BJ (cell line): ENCODE measurements at regions not wholly inside any gene's neighbourhood (a gene's known extent, or its start where the extent isn't known, plus 50 kb on each side); places are given as distances from the start of the nearest gene placed in this dataset.

Experiments used
- CTCF ChIA-PET: fragments of 350-600 bp; formaldehyde crosslinking; extraction: SDS; loops from one replicate; lab custom pipeline; 2021; ENCODE audit warnings: antibody characterized with exemption, inconsistent platforms; lab: Yijun Ruan, JAX
- POLR2A ChIA-PET: fragments of 300-600 bp; sonication (Branson Sonifier 250); formaldehyde crosslinking; extraction: SDS; loops from one replicate; lab custom pipeline; 2021; ENCODE audit warnings: antibody characterized with exemption; lab: Charles Lee
- DNase-seq: peaks from one replicate; pipeline ENCODE4 v3.0.0-alpha.2; 2011; ENCODE audit warnings: low read depth
- H3K27me3 ChIP-seq: 2 replicates; pipeline ENCODE4 v1.6.0; 2011; ENCODE audit warnings: low read length; ENCODE audit not compliant: control insufficient read depth, insufficient read depth
- H3K36me3 ChIP-seq: 2 replicates; pipeline ENCODE4 v1.5.1; 2011; ENCODE audit warnings: low read length; ENCODE audit not compliant: control insufficient read depth, insufficient read depth
- H3K4me3 ChIP-seq: 2 replicates; pipeline ENCODE4 v1.5.1; 2011; ENCODE audit warnings: low read depth, mild to moderate bottlenecking, control low read depth, low read length
- TF ChIP-seq, protein P1 (sequence below): IDR thresholded peaks from 2 replicates; pipeline ENCODE4 v1.5.1; 2011; ENCODE audit warnings: low read depth, mild to moderate bottlenecking, control low read depth, inconsistent platforms, low read length, moderate library complexity; ENCODE audit not compliant: insufficient read depth

DNA sequence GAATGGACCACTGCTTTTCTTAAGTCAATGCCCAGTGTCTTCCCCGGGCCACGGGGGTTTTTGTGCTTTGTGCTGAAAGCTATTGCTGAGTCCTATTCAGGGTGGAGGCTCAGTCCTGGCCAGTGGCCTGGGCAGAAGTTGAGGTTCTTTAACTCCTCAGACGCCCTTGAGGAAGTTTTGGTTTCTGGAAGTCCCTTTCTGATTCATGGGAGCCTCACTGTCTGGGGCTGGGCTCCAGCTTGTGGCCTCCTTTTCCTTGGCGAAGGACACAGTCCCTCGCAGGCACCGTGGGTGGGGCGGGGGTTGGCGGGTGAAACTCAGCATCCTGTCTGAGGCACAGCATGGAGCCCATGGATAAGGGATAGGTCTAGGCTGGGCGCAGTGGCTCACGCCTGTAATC is 465.2 kb upstream of the HS6ST1 start:
- Histone ChIP-seq H3K4me3 (no peak overlapping the region), H3K36me3 (no peaks in the 10 kb centered on the region), H3K27me3 (no peaks in the 10 kb centered on the region)
- TF ChIP-seq, protein P1, sequence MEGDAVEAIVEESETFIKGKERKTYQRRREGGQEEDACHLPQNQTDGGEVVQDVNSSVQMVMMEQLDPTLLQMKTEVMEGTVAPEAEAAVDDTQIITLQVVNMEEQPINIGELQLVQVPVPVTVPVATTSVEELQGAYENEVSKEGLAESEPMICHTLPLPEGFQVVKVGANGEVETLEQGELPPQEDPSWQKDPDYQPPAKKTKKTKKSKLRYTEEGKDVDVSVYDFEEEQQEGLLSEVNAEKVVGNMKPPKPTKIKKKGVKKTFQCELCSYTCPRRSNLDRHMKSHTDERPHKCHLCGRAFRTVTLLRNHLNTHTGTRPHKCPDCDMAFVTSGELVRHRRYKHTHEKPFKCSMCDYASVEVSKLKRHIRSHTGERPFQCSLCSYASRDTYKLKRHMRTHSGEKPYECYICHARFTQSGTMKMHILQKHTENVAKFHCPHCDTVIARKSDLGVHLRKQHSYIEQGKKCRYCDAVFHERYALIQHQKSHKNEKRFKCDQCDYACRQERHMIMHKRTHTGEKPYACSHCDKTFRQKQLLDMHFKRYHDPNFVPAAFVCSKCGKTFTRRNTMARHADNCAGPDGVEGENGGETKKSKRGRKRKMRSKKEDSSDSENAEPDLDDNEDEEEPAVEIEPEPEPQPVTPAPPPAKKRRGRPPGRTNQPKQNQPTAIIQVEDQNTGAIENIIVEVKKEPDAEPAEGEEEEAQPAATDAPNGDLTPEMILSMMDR, result no peak
- ChIA-PET CTCF (no interaction called here), POLR2A (no interaction called here)
- DNase-seq, result no peak

DNA sequence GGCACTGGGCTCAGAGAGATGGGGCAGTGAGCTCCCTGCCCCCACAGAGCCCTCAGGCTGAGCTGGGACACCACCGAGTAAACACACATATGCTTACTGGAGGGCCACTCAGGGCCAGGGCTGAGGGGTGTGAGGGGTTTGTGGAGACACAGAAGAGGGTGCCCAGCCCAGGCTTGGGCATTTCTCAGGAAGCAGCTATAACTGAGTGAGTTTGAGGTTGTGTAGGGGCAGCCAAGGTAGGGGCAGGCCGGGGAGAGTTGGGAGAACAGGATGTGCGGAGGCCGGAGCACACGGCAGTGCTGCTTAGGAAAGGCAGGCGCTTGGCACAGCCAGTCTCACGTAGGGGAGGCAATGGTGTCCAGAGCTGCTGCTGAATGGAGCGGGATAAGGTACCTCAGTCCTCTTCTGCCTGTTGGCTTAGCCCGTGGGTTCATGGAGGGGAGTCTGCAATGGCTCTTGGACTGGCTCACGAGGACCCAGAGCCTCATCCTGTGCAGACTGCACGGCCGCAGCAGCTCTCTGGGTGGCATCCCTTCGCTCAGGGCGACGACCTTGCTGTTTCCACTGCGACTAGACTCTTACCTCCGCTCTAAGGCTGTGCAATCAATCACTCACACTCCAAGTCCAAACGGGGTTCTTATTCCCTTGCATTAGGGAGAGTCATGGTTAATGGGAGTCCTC is 466.1 kb upstream of the HS6ST1 start:
- Histone ChIP-seq H3K36me3 (no peaks in the 10 kb centered on the region), H3K27me3 (no peaks in the 10 kb centered on the region), H3K4me3 (no peak overlapping the region)
- TF ChIP-seq, protein P1, result no peak
- DNase-seq, result no peak
- ChIA-PET POLR2A (no interaction called here), CTCF (no interaction called here)

DNA sequence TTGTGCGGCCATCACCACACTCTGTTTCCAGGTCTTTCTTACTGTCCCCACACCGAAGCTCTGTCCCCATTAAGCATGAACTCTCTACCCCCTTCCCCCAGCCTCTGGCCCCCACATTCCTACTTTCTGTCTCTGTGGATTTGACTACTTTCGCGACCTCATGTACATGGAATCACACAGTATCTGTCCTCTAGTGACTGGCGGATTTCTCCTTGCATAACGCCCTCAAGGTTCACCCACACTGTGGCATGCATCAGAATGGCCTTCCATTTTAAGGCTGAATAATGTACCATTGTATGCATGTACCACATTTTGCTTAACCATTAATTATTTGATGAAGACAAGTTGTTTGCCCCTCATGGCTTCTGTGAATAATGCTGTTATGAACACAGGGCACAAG is 467.6 kb upstream of the HS6ST1 start:
- ChIA-PET CTCF (no interaction called here), POLR2A (no interaction called here)
- Histone ChIP-seq H3K36me3 (no peaks in the 10 kb centered on the region), H3K27me3 (no peaks in the 10 kb centered on the region), H3K4me3 (no peak overlapping the region)
- TF ChIP-seq, protein P1, result no peak
- DNase-seq, result no peak

DNA sequence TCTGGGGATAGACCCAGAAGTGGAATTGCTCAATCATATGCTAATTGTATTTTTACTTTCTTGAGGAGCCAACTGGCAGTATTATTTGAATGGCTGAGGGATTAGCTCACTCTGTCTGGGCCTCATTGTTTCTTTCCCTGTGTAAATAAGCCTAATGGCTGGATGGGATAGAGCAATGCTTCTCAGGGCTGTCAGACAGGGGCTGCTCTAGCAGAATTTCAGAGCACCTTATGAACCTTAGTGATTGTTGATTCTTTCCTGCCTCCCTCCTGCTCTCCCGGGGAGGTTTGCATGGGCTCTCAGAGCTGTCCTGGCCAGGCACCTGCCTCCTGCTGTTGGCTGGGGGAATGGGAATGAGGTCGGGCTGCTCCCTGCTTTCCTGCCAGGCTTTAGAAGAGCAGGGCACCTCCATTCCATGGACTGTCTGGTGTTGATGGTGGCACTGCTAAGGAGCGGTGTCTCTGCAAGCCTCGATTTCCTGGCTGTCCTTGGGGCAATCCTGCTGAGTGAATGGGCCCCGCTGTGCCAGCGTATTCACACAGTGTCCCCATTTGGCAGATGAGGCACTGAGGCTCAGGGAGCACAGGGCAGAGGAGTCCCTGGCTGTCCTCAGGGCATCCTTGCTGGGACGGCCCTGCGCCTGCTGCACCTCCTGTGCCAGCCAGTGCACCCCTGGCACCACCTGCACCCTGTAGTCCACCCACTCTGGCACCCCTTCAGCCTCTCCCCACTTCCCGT is 468.2 kb upstream of the HS6ST1 start:
- TF ChIP-seq, protein P1, result no peak
- Histone ChIP-seq H3K4me3 (no peak overlapping the region), H3K27me3 (no peaks in the 10 kb centered on the region), H3K36me3 (no peaks in the 10 kb centered on the region)
- no peak for DNase-seq
- ChIA-PET CTCF (no interaction called here), POLR2A (no interaction called here)

DNA sequence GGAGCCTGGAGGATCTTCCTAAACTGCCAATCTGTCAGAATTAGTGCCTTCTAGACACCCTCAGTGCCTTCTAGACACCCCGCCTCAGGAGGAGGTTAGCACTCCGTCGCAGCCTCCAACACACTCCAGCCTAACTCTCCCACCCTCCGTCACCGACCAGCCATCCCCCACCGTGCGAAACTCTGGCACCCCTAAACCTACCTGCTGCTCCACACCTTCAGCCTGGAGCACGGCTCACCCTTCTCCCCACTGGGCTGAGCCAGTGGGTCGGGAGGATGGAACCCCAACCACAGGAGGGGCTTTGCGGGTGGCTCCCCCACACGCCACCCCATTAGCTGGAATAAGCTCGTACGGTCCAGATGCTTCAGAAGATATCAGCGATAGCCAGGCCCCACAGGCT is 468.9 kb upstream of the HS6ST1 start:
- ChIA-PET CTCF (no interaction called here), POLR2A (no interaction called here)
- H3K27me3 ChIP-seq, result no peaks in the 10 kb centered on the region
- no peak for DNase-seq
- no peaks in the 10 kb centered on the region for H3K36me3 ChIP-seq
- TF ChIP-seq, protein P1, result no peak
- no peak overlapping the region for H3K4me3 ChIP-seq
